ENCODE measurements at regions not wholly inside any gene's neighbourhood (a gene's known extent, or its start where the extent isn't known, plus 50 kb on each side); places are given as distances from the start of the nearest gene placed in this dataset.

- TF ChIP-seq CTCF (IDR thresholded peaks at IDR 0.05) (no peak), EZH2 (IDR thresholded peaks at IDR 0.05; ENCODE audit: borderline replicate concordance, insufficient read depth, low read depth, low read length, poor library complexity, severe bottlenecking) (no peak)
Observed at GRCh38 chr9:135344523-135344901, 135.1 kb upstream of the PPP1R26 start.
